ENCODE measurements at regions not wholly inside any gene's neighbourhood (a gene's known extent, or its start where the extent isn't known, plus 50 kb on each side); places are given as distances from the start of the nearest gene placed in this dataset.
"Not testable (repeated sequence)": the region's sequence is repeated elsewhere in the genome, so short reads cannot be mapped to it uniquely, and the experiment has no call there.

DNA sequence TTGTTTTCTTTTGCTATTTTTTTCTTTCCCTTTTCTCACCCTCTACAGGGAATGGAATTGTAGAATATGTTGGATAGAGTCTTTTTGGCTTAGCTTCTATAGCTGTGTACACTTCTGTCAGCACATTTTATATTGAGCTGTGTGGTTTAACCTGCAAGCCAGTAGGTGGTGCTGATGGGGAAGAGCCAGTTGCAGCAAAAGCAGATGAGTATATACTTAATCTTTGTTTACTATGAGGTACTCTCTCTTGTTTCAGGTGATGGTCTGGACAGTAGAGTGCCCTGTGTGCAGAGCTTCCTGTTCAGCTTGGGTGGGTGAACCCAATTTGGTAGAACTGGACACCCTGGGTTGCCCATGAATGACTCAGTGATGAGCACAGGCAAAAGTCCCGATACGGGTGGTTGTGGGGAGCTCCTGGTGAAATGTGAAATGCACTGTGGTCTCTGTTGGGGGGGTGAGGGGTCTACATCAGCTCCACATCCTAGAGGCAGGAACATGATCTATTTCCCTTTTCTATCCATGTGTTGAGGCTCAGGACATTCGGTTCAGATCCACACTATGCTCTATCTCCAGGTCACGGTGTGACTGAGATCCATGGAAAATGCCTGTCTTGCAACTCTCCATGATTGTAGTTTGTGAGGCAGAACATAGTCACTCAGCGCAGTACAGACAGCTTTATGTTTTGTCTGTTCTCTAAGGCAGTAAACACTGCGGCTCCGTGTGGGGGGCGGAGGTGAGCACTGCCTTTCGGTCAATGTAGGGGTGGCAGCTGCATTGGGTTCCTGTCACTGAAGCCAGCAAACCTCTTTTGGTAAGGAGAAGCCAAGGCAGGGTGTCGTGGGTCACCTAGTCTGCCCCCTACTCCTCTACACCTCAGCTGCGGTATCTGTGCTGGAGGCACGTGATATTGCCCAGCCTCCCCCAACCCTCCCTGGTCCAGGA is 353.2 kb downstream of the PRR16 start:
- no peak for DNase-seq (ENCODE audit: low spot score)

DNA sequence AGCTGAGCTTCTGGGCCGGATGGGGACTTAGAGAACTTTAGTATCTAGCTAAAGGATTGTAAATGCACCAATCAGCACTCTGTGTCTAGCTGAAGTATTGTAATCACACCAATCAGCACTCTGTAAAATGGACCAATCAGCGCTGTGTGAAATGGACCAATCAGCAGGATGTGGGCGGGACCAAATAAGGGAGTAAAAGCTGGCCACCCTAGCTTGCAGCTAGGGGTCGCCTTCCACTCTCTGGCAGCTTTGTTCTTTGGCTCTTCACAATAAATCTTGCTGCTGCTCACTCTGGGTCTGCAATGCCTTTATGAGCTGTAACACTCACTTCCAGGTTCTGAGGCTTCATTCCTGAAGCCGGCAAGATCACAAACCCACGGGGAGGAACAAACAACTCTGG is 354.0 kb downstream of the PRR16 start:
- DNase-seq (ENCODE audit: low spot score) = no peak

DNA sequence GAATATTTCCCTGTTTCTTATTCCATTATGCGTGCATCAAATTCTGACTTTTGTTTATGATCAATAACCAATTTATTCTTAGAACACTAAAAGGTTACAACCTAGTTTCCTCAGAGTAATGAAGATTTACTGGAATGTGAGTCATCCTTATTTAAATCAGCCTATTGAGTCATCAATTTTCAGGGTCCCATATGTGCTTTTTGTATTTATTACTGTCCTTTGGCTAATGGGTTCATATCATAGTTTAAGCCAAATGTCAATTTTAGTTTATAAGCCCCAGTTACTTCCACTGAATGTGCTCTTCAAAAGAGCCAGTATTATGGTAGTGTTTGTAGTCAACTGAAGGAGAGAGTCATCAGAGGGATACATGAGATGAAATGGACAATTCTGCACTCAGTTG is 359.2 kb downstream of the PRR16 start:
- DNase-seq (ENCODE audit: low spot score) = no peak

GRCh38 chr5:120831646-120832045 is 367.5 kb downstream of the PRR16 start:
- DNase-seq (ENCODE audit: low spot score) = not testable (repeated sequence)

GRCh38 chr5:120841830-120842229 is 377.7 kb downstream of the PRR16 start:
- DNase-seq (ENCODE audit: low spot score) = no peak

GRCh38 chr5:120843390-120843980 is 379.4 kb downstream of the PRR16 start:
- DNase-seq (ENCODE audit: low spot score) = no peak

GRCh38 chr5:120848883-120849282 is 384.8 kb downstream of the PRR16 start:
- DNase-seq (ENCODE audit: low spot score) = no peak

- DNase-seq (ENCODE audit: low spot score) = no peak
Measured at GRCh38 chr5:120852222-120852860, 388.2 kb downstream of the PRR16 start.

GRCh38 chr5:120866997-120867396 is 402.9 kb downstream of the PRR16 start:
- DNase-seq (ENCODE audit: low spot score) = no peak

DNA sequence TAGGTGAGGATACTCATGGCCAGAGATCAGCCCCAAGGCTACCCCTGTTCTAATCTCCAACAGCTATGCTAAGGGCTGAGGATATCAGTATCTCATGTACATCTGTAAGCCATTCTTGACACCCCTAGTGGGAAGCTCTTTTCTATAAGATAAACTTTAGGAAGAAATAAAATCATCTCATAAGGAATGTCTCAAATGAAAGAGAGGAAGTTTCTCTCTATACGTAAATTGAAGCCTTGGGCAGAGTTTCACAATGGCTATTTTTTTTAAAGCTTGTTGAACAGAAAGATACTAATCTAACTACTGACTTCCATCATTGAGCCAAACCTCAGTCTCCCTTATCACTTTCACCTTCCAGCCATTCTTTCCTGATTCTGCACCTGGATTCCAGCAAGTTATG is 405.7 kb downstream of the PRR16 start:
- no peak for DNase-seq (ENCODE audit: low spot score)

GRCh38 chr5:120872297-120872696 is 408.2 kb downstream of the PRR16 start:
- no peak for DNase-seq (ENCODE audit: low spot score)

DNA sequence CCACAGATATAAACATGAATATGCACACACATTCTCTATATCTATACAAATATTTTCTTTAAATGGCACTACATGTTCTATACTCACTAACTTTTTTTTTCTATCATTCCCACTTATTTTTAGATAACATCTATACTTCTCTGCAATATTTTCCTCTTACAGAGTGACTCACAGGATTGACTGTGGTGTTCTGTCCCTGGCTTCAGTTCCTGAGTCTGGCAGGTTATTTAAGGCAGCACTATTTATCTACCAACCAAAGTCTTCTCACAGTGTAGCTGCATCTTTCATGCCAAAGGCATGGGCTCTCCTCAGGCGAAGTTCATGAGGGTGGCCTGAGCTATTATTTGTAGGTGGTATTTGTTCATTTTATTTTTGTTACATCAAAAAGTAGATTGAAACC is 409.0 kb downstream of the PRR16 start:
- no peak for DNase-seq (ENCODE audit: low spot score)

DNA sequence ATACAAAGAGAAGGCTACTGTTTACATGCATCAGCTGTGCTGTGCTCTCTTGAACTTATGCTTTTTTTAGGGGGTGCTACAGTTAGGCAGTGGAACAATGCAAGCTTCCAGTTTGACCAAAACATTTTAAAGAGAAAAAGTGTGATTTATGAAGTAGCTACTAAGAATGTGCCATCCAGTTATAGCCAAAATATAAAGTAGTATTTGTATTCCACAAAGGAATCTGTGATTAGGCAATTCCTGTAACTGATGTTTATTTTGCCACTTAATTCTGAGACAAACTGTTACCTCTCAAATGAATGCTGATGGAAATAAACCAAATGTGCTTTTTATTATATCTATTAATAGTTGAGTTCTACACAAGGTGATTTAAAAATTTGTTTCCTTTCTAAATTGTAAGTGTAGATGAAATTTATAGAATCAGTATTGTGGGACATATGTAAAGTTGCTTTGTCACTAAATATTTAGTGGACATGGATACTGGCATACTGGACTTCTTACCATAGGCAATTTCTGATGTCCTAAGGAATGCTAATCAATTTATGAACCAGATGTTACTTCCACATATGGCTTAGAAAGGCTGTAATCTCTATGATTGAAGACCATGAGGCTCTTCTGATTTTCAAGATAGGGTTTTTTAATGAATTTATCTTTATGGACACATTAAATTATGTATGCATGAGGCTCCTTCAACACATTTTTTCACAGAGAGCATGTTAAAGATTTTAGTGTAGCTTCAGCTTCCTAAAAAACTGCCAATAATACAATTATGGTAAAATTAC is 410.2 kb downstream of the PRR16 start:
- no peak for DNase-seq (ENCODE audit: low spot score)

- no peak for DNase-seq (ENCODE audit: low spot score)
Measured at GRCh38 chr5:120882038-120882775, 418.1 kb downstream of the PRR16 start.

- no peak for DNase-seq (ENCODE audit: low spot score)
Measured at GRCh38 chr5:120886351-120886860, 422.3 kb downstream of the PRR16 start.

DNA sequence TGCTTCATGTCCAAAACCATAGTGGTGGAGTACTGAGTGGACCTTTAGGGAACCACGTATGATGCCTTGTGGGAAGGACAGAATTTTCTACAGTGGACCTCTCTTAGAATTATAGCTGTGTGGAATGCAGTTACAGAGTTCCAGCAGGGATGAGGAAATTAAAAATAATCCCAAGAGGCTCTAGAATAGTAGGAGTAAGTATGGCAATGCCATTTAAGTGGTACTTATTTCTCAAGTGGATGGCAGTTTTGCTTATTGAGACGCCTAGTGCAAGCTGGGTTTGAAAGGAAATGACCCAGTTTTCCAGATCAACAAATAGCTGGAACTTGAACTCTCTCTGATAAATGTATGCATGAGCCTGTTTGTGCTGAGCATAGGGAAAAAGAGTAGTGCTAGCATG is 431.6 kb downstream of the PRR16 start:
- DNase-seq (ENCODE audit: low spot score) = no peak

GRCh38 chr5:120901199-120901598 is 437.1 kb downstream of the PRR16 start:
- DNase-seq (ENCODE audit: low spot score) = no peak

GRCh38 chr5:120907953-120908352 is 443.9 kb downstream of the PRR16 start:
- DNase-seq (ENCODE audit: low spot score) = no peak

DNA sequence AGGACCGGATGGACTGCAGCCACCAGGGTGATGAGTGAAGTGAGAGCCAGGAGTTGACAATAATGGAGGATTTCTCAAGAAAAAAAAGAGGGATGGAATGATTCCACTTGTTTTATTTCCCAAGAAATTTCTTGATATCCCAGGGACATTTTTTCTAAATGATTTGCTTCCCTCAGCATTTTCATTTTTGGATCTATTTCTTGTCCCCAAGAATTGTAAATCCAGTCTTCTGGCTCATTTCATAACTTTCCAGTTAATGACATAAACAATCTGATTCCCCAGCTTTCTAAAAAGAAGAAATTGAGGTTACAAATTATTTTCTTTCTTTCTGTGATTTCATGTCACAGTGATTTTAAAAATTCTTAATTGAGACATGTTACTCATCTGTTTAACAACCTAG is 446.5 kb downstream of the PRR16 start:
- DNase-seq (ENCODE audit: low spot score) = no peak

DNA sequence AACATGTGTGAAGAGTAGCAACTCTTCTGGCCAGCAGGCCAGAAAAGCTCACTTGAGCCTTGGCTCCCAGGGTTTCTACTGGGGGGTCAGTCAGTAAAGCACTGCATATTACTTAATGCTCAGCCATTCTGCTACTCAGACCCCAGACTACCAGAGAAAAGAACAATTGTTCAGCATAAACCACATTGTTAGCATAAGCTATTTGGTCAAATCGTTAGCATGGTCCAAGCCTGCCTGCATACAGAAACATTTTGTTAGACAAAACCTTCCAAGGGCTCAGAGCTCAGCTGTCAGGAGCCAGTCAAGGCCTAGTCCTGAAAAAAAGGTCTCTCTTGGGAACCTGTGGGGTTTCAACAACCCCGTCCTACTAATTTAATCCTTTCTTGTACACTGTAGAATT is 449.3 kb downstream of the PRR16 start:
- DNase-seq (ENCODE audit: low spot score) = no peak

DNA sequence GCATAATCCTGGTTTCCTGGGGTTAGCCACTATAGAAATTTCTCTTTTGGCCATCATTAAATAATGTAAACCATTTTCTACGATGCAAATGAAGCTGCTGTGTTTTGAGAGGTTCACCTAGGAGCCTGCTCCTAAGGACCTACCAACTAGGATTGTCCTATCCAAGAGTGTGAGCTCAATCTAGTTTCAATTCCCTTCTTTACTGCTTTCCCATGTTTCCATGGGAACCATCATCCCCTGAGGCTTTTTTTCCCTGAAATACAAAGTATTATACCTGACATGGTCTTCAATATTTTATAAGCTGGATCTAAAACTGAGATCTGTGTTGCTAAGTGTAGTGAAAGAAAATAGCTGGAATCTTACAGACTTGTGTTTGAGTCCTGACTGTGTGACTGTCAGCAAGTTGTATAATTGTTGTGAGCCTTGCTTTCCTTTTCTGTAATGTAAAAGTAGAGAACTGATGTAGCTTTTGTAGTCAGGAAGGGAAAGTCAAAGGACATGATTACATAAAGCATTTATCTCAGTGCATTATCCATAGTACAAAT is 453.2 kb downstream of the PRR16 start:
- no peak for DNase-seq (ENCODE audit: low spot score)

All from Ammon's horn (tissue), 1 donor.